GM12891 (cell line): ENCODE measurements at regions not wholly inside any gene's neighbourhood (a gene's known extent, or its start where the extent isn't known, plus 50 kb on each side); places are given as distances from the start of the nearest gene placed in this dataset.
A peak's percentile ranks its signal among the peaks of the same experiment; 100 is the strongest.
"Not testable (repeated sequence)": the region's sequence is repeated elsewhere in the genome, so short reads cannot be mapped to it uniquely, and the experiment has no call there.

ENCODE experiments used
- DNase-seq: peaks from one replicate; pipeline ENCODE4 v3.0.0; 2011; ENCODE audit warnings: low spot score; ENCODE audit not compliant: insufficient read length
- FAIRE-seq: peaks from 2 replicates; lab custom pipeline; 2011; peaks lifted over from hg19 to GRCh38; lab: Jason Lieb, UNC
- POU2F2 ChIP-seq: IDR thresholded peaks from 2 replicates; pipeline ENCODE4 v1.6.1; 2011; ENCODE audit warnings: low read depth, mild to moderate bottlenecking, control low read depth, low read length, moderate library complexity

DNA sequence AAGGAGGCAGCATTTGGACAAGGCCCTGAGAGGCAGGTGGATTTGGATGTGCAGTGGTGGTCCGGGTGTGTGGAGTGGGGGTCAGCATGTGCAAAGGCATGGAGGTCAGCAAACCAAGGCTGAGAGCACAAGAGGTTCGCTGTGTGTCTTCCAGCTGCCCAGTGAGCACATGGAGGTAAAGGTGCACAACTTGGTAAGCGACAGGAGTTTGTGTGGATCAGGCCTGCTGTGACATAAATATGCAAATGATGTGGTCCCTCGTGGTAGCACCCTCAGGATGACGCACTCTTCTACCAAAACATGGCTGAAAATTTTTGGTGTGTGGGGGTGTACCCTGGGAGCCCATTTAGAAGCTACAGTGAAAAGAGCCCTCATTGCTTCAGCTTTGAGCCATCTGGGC is 271.0 kb upstream of the PLGLB2 start:
- not testable (repeated sequence) for FAIRE-seq, DNase-seq
- TF ChIP-seq POU2F2: peak; percentile 72; the same call in 1 of the 2 replicates

DNA sequence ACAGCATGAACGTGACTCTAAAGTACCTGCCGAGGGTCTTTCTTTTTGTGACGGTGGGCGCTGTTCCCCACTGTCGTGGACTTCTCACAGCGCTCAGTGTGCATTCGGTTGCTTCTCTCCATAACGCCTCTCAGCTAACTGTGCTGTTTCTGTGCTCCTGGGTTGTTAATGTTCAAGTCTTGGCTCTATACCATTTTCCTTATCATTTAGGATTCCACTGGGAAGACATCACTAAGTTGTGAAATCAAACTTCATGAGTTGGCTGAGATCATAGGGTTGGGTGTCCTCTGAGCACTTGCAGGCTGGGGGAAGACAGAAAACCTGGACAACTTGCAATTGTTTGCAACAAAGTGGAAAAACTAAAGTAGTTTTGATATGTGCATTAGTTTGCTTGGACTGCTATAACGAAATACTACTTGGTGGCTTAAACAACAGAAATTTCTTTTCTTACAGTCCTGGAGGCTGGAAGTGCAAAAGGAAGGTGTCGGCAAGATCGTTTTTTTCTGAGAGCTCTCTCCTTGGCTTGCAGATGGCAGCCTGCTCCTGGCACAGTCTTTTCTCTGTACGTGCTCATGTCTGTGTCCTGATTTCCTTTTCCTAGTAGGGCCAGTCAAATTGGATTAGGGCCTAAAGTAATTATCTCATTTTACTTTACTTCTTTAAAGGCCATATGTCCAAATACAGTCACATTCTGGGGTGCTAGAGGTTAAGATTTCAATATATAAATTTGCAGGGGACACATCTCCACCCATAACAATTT is 270.0 kb upstream of the PLGLB2 start:
- FAIRE-seq, DNase-seq: not testable (repeated sequence)

DNA sequence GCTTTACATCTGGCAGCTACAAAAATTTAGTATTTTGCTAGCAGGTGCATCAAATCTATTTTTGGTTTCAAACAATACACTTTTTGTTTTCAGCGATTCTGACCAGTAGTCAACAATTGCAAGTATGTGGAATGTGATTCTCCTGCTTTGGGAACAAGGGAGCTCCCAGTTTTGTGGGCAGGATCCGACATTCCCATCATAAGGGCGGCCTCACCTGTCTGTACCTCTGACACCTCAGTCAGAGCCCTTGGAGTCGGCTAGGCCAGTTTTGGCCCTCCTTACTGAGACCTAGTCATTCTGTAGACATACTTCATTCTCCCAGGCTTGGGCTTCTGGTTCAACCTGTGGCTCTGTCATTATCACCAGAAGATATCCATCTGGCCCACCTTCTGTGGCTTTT is 269.0 kb upstream of the PLGLB2 start:
- DNase-seq, FAIRE-seq: not testable (repeated sequence)

DNA sequence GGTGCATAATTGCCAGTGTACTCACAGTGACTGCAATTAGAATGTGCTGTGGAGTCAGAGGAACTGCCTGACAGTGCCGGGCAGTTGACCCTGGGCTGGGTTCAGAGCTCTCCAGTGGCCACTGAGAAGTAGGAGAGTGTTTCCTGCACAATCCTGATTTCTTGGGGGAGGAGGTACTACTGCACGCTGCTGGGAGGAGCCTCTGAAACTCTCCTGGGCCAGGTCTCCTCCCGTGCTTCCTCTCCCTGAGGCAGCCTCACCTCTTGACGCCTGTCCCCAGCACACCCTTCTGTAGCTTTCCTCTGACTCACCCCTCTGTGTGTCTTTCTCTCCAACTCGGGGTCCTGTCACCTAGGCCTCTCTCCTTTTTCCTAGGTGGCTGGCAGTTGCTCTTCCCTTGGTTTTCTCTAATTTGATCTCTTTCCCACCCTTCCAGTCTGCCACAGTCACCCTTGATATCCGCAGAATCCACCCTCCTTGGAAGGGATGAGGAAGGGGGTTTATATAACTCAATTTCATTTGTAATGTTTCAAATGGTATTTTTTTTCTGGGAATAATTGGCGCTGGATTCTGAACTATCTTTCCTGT is 264.7 kb upstream of the PLGLB2 start:
- DNase-seq, FAIRE-seq: not testable (repeated sequence)

DNA sequence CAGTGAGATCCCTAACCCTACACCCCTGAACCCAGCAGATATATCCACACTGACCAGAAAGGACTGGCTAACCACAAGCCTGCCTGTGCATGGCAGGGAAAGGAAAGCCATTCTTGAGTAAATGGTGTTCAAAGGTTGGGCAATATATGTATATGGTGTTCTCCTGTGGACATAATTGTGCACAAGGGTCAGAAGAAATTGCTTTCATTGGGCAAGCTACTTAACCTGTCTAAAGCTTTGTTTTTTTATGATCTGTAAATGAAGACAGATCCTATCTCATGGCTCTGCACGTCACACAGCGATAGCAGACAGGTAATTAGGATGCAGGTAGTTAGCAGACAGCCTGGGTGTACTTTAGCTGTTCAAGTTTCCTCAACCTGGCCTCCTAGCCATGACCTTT is 263.5 kb upstream of the PLGLB2 start:
- not testable (repeated sequence) for DNase-seq, FAIRE-seq

DNA sequence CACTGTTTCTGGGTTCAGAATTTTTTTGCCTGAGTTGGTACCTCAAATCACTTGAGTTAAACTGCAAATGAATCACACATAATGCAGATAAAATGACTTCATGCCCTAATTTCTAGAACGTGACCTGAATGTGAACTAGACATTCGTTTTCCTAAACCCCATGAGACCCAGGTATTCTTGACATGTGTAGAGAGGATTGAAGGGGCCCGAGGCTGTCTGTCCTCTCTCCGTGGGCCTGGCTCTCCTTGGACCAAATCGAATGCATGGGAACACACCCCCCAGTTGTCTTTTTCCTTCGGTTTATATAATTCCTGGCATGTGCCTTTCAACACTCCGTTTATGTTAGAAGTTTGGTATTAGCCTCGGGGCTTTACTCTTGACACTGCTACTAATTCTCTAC is 262.4 kb upstream of the PLGLB2 start:
- not testable (repeated sequence) for DNase-seq, FAIRE-seq

DNA sequence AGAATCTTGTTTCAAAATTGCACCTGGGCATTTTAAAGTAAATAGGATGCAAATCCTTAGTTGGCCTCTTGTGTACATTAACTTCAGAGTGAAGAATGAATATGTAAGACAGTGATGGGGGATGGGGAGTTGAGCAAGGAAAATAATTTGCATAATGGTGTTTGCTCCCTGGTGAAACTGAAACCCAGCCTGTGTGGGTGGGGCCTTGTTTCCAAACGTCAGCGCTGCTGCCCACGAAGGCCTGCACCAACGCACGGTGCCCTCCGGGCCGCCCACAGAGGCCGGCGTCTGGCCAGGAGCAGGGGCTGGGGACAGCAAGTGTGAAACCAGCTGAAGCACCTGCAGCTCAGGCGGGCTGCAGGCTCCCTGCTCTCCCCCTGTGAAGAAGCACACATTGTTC is 262.0 kb upstream of the PLGLB2 start:
- peak; percentile 86 for FAIRE-seq

DNA sequence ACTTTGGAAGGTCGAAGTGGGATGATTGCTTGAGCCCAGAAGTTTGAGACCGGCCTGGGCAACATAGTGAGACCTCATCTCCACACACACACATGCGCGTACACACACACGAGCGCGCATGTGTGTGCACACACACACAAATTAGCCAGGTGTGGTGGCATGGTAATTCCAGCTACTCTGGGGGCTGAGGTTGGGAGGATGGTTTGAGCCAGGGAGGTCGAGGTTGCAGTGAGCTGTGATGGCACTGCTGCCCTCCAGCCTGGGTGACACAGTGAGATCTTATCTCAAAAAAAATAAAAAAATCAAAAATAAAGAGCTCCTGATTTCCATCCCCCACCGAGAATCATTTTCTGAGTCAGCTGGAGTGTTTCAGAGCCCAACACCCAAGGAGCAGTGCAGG is 261.5 kb upstream of the PLGLB2 start:
- FAIRE-seq, DNase-seq: not testable (repeated sequence)

More for the DNA sequence above, 262.0 kb upstream of the PLGLB2 start:
- not testable (repeated sequence) for DNase-seq

DNA sequence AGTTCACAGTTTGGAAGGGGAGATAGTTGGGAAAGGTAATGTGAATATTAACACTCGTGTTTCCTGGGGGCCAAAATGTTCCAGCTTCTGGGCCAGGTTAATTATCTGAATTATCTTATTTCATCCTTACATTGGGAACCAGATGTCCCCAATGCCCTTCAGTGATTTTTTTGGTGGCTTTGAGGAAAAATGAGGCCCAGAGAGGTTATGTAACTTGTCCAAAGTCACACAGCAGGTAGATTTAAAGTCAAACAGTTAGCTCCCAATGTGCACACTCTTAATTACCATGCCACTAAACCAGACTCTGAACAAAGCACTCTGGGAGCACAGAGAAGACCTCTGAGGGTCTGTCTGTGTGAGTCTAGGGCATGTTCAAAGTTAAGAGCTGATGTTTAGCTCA is 259.9 kb upstream of the PLGLB2 start:
- DNase-seq, FAIRE-seq: not testable (repeated sequence)

DNA sequence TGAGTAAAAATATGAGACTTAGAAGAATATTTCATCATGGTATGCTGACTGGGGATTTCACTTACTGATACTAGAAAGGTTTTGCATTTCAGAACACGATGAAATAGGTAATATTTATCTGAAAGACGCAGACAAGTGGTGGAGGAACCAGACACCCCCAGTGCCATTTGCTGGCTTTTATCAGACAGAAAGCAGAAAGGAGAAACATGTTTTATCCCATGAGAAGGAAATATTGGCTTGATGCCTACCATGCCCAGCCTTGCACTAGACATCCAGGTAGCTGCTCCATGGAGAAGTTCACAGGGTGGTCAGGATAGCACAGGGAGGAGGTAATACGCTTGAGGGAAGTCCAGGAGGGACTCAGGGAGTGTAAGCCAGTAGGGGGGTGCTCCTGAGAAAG is 258.9 kb upstream of the PLGLB2 start:
- DNase-seq, FAIRE-seq: not testable (repeated sequence)

DNA sequence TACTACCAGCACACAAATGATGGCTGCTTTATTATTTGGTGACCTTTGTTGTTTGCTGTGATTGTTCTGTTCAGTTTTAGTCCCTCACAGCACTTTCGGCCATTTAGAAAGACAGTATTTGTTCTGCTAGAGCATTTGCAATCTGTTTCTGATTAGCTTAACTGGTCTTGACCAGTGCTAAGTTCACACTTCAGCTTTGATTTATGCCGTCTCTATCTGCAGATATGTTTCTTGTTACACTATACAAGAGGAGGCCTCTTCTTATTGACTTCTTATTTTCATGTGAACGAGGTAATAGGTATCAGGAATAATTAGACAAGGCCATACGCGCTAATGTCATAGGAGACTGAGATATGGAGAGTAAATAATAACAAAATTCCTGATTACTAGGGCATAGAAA is 253.0 kb upstream of the PLGLB2 start:
- not testable (repeated sequence) for DNase-seq, FAIRE-seq

DNA sequence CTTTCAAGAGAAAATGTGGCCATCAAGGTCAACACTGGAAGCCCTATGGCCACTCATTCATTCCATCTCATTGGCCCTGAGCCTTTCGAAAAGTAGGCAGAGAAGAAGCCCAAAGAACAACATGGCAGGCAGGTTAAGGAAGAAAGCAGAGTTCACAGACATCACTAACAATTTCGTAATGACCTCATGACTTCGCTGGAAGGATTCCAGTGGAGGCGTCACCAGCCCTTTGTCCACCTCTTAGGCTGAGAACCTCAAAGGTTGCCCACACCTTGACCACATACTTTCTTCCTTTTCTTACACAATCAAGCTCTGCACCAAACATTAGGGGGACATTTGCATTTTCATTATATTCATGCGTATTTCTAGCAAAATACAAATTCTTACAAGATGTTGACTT is 252.4 kb upstream of the PLGLB2 start:
- not testable (repeated sequence) for FAIRE-seq, DNase-seq

DNA sequence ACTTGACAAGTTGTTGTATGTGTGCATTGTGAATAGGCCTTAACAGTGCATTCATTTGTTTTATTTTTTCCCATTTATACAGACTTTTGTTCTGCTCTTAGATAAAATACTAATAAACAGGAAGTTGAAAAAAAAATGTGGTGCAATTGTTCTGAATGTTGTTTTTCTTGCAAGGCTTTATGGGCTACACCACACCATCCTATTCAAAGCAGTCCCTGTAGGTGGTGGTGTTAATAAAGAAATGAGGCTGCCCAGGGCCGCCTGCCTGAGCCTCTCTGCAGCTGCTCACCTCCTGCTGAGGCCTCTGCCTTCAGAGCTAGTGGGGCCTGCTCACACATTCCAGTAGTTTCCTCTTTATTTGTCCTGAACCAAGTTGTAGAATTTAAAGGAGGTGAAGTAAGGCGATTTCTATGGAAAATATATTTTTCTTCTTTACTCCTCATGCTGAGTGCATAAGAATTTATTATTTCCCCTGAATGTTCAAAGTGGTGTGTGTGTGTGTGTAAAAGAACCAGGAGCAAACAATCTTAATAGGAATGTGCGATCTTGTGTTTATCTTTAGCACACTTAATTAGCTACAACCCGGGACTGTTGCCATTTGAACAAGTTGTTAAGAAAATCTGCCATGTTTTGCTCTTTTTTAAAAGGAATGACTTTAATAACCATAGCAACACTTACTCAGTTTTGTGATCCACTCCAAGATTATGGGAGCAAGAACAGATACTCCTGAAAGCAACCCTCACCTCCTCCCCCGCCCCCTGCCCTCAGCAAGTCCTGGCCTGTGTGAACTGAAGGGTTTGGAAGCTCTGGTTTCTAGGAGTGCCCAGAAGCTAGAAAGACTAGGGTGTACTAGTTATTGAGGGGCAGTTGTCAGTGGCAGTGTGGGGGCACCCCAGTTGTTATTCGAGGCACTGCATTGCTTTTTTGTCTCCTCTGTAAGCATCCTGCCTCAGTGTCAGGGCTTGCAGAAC is 251.6 kb upstream of the PLGLB2 start:
- peak; percentile 65 for FAIRE-seq
- not testable (repeated sequence) for DNase-seq

DNA sequence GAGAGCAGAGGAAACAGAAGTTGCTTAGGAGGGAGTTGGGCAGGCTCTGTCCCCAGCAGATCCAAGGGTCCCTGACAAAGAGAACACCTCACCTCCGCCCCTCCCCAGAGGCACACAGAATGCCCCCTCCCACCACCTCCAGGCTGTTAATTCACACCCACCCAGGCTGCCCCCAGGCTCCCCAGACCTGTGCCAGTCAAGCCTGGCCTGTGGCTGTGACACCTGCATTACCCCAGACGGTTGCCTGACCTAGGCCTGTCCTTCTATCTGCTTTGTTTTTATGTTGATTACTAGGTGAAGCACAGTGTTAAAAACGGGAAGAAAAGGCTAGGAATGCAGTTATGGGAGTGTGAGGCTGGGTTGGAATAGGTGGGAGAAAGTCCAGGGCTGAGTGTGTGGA is 250.8 kb upstream of the PLGLB2 start:
- not testable (repeated sequence) for FAIRE-seq, DNase-seq

DNA sequence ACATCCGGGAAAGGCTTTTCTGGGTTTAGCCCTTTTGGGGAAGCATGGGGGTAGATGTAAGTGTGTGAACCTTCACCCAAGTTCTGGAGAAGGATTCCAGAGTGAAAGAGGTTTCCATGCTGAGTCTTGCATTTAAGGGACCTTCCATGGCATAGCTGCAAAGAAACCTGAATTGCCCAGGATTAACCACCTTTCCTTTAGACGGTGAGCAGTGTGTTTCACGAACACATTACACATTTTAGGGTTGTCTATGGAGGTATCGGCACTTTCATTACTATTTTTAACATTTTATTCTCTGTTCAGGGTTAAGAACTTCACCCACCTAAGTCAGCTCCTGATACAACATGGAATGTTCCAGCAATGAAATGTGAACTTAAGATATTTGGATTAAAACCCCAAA is 250.2 kb upstream of the PLGLB2 start:
- DNase-seq, FAIRE-seq: not testable (repeated sequence)

DNA sequence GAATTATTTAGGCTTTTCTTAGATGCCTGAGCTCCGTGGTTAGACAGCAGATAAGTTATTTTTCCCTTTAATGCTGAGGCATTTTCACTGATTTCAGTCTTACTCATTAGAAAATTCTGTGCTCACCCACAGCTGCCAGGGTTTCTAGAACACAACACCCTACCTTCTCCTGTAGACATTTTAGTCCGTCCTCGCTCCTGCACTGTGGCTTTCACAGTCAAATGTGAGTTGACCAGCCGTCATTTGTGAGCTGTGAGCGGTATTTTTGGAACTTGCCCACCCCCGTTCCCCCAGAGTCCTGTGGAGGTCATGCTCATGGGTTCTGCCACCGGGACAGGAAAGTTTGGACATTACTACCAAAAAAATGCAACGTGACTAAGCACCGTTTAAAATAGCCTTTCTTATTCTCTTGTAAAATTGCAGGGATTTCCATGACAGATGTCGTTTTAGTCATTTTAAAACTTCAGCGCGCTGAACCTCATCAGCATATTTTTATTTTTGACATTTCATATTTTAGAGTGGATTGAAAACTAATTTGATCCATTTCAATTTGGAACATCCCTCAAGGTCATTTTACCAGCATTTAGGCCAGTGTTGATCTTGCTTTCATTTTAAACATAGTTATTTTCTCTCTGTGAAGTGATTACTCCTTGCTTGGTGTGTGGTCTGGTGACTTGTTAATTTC is 249.6 kb upstream of the PLGLB2 start:
- not testable (repeated sequence) for DNase-seq
- FAIRE-seq: peak; percentile 31

DNA sequence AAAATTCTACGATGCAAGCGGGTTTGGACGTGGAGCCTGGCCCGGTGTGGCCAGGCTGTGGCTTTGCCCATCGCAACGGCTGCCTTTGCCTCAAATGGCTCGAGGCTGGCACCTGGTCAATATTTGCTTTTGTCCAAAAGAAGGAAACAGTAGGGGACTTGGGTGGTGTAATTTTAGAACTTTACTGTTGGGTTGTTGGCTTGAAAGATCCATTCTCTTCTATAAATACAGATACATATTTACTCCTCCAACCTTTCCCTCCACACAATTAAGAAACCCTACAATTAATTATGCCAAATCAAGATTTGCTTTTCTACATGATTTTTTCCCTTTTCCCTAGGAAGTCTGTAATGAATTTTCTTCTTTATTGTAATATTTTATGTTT is 249.0 kb upstream of the PLGLB2 start:
- DNase-seq, FAIRE-seq: not testable (repeated sequence)

DNA sequence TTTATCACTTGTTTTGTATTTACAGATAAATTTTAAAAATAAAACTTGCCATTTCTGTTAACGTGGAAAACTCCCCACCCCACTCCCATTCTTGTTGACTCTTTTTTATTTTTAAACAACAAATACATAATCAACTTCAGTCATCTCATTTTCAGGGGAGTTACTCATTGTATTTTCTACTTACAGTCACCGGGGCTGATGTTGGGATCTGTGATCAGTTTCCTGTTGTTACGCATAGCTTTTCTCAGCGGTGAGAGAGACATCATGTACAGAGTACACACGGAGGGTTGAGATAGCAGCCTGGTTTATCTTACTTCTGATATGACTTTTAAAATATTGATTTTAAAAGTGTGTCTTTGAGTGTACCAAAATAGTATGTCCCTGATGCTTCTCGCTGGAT is 248.0 kb upstream of the PLGLB2 start:
- DNase-seq, FAIRE-seq: not testable (repeated sequence)

DNA sequence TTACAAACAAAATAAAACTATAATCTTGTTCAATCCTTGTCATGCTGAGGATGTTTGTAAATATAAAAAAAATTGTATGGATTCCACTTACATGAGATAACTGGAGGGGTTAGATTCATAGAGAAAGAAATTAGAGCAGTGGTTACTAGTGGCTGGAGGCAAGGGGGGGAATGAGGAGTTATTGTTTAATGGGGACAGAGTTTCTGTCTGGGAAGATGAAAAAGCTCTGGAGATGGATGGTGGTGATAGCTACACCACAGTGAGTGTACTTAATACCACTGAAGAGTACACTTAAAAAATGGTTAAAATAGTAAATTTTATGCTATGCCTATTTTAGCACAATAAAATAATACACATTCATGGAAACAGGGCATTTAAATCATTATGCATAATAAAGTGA is 247.5 kb upstream of the PLGLB2 start:
- DNase-seq, FAIRE-seq: not testable (repeated sequence)
